GM10266 (cell line): ENCODE measurements at regions not wholly inside any gene's neighbourhood (a gene's known extent, or its start where the extent isn't known, plus 50 kb on each side); places are given as distances from the start of the nearest gene placed in this dataset.

ENCODE experiments used
- DNase-seq: peaks from one replicate; pipeline ENCODE4 v3.0.0; 2012; ENCODE audit errors: extremely low spot score
- TF ChIP-seq, protein P1 (sequence below): IDR thresholded peaks from 2 replicates; pipeline ENCODE4 v1.5.1; 2012; ENCODE audit warnings: mild to moderate bottlenecking, low read depth; ENCODE audit not compliant: control insufficient read depth, insufficient read depth; ENCODE audit errors: missing control alignments

DNA sequence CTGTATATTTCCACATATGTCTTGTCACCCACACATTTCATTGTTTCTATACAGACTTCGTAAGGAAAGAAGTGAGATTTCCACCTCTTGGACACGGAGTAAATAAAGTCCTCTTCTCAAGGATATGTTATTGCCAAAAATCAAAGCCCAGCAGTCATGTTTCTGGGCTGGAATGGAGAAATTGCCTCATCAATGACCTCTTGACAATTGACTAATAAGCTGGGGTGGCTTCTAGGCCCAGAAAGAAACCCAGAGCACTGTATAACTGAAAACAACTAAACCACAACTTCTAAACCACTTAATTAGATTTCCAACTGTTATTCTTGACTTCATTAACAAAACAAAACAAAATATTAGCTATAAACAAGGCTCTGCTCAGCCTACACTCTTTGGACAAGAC is 56.4 kb upstream of the SLC24A5 start:
- TF ChIP-seq, protein P1, sequence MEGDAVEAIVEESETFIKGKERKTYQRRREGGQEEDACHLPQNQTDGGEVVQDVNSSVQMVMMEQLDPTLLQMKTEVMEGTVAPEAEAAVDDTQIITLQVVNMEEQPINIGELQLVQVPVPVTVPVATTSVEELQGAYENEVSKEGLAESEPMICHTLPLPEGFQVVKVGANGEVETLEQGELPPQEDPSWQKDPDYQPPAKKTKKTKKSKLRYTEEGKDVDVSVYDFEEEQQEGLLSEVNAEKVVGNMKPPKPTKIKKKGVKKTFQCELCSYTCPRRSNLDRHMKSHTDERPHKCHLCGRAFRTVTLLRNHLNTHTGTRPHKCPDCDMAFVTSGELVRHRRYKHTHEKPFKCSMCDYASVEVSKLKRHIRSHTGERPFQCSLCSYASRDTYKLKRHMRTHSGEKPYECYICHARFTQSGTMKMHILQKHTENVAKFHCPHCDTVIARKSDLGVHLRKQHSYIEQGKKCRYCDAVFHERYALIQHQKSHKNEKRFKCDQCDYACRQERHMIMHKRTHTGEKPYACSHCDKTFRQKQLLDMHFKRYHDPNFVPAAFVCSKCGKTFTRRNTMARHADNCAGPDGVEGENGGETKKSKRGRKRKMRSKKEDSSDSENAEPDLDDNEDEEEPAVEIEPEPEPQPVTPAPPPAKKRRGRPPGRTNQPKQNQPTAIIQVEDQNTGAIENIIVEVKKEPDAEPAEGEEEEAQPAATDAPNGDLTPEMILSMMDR = no peak

DNA sequence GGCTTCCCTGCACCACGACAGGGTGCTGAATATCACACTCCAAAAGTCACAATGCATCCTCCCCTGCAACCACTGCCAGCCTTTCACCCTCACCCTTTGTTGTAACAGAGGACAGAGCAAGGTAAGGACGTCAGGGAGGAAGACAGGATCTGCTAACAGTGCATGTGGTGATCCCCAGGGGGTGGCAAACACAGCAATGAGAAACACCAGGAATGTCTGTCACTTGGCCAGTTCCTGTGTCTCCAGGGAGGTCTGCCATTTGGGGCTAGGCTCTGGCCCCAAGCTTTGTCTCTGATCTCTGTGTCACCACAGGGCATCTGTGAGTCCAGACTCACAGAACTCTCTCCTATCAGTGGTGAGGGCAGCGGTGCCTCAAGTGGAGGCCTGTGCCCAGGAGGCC is 54.3 kb upstream of the SLC24A5 start:
- TF ChIP-seq, protein P1 = no peak
- no peak for DNase-seq

More for the DNA sequence above, 56.4 kb upstream of the SLC24A5 start:
- DNase-seq = no peak
